PC-9 (cell line): ENCODE measurements at regions not wholly inside any gene's neighbourhood (a gene's known extent, or its start where the extent isn't known, plus 50 kb on each side); places are given as distances from the start of the nearest gene placed in this dataset.

ENCODE experiments used
- BruUV-seq: library from RNA; stranded (reverse); fragments of 400-500 nt; replicated peaks from 2 replicates; lab custom pipeline; 2021; lab: Mats Ljungman, UMichigan
- CTCF ChIA-PET: fragments of 300-600 bp; sonication (Branson Sonifier 250); formaldehyde crosslinking; loops from one replicate; lab custom pipeline; 2022; ENCODE audit warnings: antibody characterized with exemption; lab: Charles Lee
- POLR2A ChIA-PET: fragments of 300-600 bp; sonication (Branson Sonifier 250); formaldehyde crosslinking; loops from one replicate; lab custom pipeline; 2022; ENCODE audit warnings: antibody characterized with exemption; ENCODE audit not compliant: unreplicated experiment; lab: Charles Lee
- DNase-seq, 2 experiments: peaks; one replicate each; pipeline versions ENCODE4 v3.0.0 to v3.0.0-alpha.2; 2015 to 2022; ENCODE audit warnings: mixed read lengths in 1 of 2
- H2AFZ ChIP-seq: fragments of 200-600 bp; sonication (generic); 2 replicates; pipeline ENCODE4 v1.8.1; 2017; ENCODE audit warnings: antibody characterized with exemption
- H3F3A ChIP-seq: fragments of 200-600 bp; sonication (generic); 2 replicates; pipeline ENCODE4 v1.8.1; 2017; ENCODE audit warnings: antibody characterized with exemption, mild to moderate bottlenecking, low read depth; ENCODE audit not compliant: insufficient read depth
- H3K27ac ChIP-seq: fragments of 200-600 bp; sonication (generic); 2 replicates; pipeline ENCODE4 v1.6.1; 2016; ENCODE audit warnings: mixed run types
- H3K27me3 ChIP-seq: fragments of 200-600 bp; sonication (generic); 2 replicates; pipeline ENCODE4 v1.6.1; 2016; ENCODE audit warnings: low read depth, mixed run types; ENCODE audit not compliant: insufficient read depth
- H3K36me3 ChIP-seq: fragments of 200-600 bp; sonication (generic); 2 replicates; pipeline ENCODE4 v1.6.1; 2016; ENCODE audit warnings: low read depth, mixed run types
- H3K4me1 ChIP-seq: fragments of 200-600 bp; sonication (generic); replicated peaks from 2 replicates; pipeline ENCODE4 v1.6.1; 2016; ENCODE audit warnings: mixed run types; ENCODE audit not compliant: insufficient read depth
- H3K4me2 ChIP-seq: fragments of 200-600 bp; sonication (generic); 2 replicates; pipeline ENCODE4 v1.6.1; 2017; ENCODE audit warnings: mixed run types
- H3K4me3 ChIP-seq: fragments of 200-600 bp; sonication (generic); 2 replicates; pipeline ENCODE4 v1.6.1; 2016; ENCODE audit warnings: mixed run types
- H3K79me2 ChIP-seq: fragments of 200-600 bp; sonication (generic); 2 replicates; pipeline ENCODE4 v1.6.1; 2017; ENCODE audit warnings: low read depth, mixed run types
- H3K9me2 ChIP-seq: fragments of 200-600 bp; sonication (generic); 2 replicates; pipeline ENCODE4 v1.8.1; 2017; ENCODE audit warnings: mild to moderate bottlenecking; ENCODE audit not compliant: insufficient read depth
- H3K9me3 ChIP-seq: fragments of 200-600 bp; sonication (generic); 2 replicates; pipeline ENCODE4 v1.8.1; 2016; ENCODE audit warnings: low read depth; ENCODE audit not compliant: insufficient read depth
- H4K20me1 ChIP-seq: fragments of 200-600 bp; sonication (generic); 2 replicates; pipeline ENCODE4 v1.8.1; 2017; ENCODE audit not compliant: insufficient read depth
- CTCF ChIP-seq: fragments of 200-600 bp; sonication (generic); conservative IDR thresholded peaks from 2 replicates; pipeline ENCODE4 v1.6.1; 2017; ENCODE audit warnings: mixed run types, antibody characterized with exemption, mild to moderate bottlenecking, moderate library complexity
- EZH2 ChIP-seq: fragments of 200-600 bp; sonication (generic); IDR thresholded peaks from 2 replicates; pipeline ENCODE4 v1.8.0; 2017; ENCODE audit warnings: antibody characterized with exemption, low read depth
- intact Hi-C: fragments of 100-400 bp; cut with micrococcal nuclease; formaldehyde crosslinking; loops from one replicate; pipeline ENCODE4 v1.10.0; 2022; ENCODE audit not compliant: unreplicated experiment

- H3F3A ChIP-seq = no peaks in the 10 kb centered on the region
- no peak for DNase-seq
- H3K4me1 ChIP-seq = no peaks in the 10 kb centered on the region
- H3K4me3 ChIP-seq = no peak overlapping the region
- H3K27me3 ChIP-seq = no peaks in the 10 kb centered on the region
- no peak overlapping the region for H2AFZ ChIP-seq
- no peak overlapping the region for H3K27ac ChIP-seq
- no TSS peak for BruUV-seq
- intact Hi-C loops = no loop called here
- ChIA-PET POLR2A (no interaction called here), CTCF (no interaction called here)
- H3K36me3 ChIP-seq = no peaks in the 10 kb centered on the region
- H4K20me1 ChIP-seq = no peaks in the 10 kb centered on the region
- no peaks in the 10 kb centered on the region for H3K79me2 ChIP-seq
- H3K9me3 ChIP-seq = no peaks in the 10 kb centered on the region
- no peak for TF ChIP-seq EZH2
- TF ChIP-seq CTCF = no peak
- no peak overlapping the region for H3K4me2 ChIP-seq
- H3K9me2 ChIP-seq = no peaks in the 10 kb centered on the region
These were observed 273.3 kb downstream of the MAN2A1 start for GRCh38 chr5:109962882-109963603.

- no peak for DNase-seq
- no peak overlapping the region for H3K4me3 ChIP-seq
- no peaks in the 10 kb centered on the region for H3K36me3 ChIP-seq
- no peaks in the 10 kb centered on the region for H4K20me1 ChIP-seq
- H3K4me2 ChIP-seq = no peak overlapping the region
- H3K27ac ChIP-seq = no peak overlapping the region
- no peaks in the 10 kb centered on the region for H3K79me2 ChIP-seq
- intact Hi-C loops = no loop called here
- H2AFZ ChIP-seq = no peak overlapping the region
- no peaks in the 10 kb centered on the region for H3K9me3 ChIP-seq
- H3F3A ChIP-seq = no peaks in the 10 kb centered on the region
- ChIA-PET CTCF (no interaction called here), POLR2A (no interaction called here)
- no TSS peak for BruUV-seq
- TF ChIP-seq EZH2 (no peak), CTCF (no peak)
- no peaks in the 10 kb centered on the region for H3K27me3 ChIP-seq
- no peaks in the 10 kb centered on the region for H3K4me1 ChIP-seq
- no peaks in the 10 kb centered on the region for H3K9me2 ChIP-seq
These were observed 274.4 kb downstream of the MAN2A1 start for GRCh38 chr5:109964136-109964535.

GRCh38 chr5:109965634-109966033, 275.9 kb downstream of the MAN2A1 start:
- H4K20me1 ChIP-seq = no peaks in the 10 kb centered on the region
- no peak overlapping the region for H2AFZ ChIP-seq
- H3K36me3 ChIP-seq = no peaks in the 10 kb centered on the region
- ChIA-PET POLR2A (no interaction called here), CTCF (no interaction called here)
- H3K79me2 ChIP-seq = no peaks in the 10 kb centered on the region
- no peaks in the 10 kb centered on the region for H3K9me2 ChIP-seq
- H3K4me3 ChIP-seq = no peak overlapping the region
- H3K27me3 ChIP-seq = no peaks in the 10 kb centered on the region
- TF ChIP-seq CTCF = no peak
- no peak for TF ChIP-seq EZH2
- H3K4me1 ChIP-seq = no peaks in the 10 kb centered on the region
- H3K27ac ChIP-seq = no peak overlapping the region
- H3F3A ChIP-seq = no peaks in the 10 kb centered on the region
- H3K4me2 ChIP-seq = no peak overlapping the region
- DNase-seq = no peak
- intact Hi-C loops = no loop called here
- H3K9me3 ChIP-seq = no peaks in the 10 kb centered on the region
- no TSS peak for BruUV-seq
